Ishikawa (cell line): ENCODE measurements at regions not wholly inside any gene's neighbourhood (a gene's known extent, or its start where the extent isn't known, plus 50 kb on each side); places are given as distances from the start of the nearest gene placed in this dataset.

Experiments used
- CEBPB ChIP-seq: IDR thresholded peaks from 2 replicates; pipeline ENCODE4 v1.6.1; 2012
- CREB1 ChIP-seq: IDR thresholded peaks from 2 replicates; pipeline ENCODE4 v1.6.1; 2012; ENCODE audit warnings: low read depth
- EGR1 ChIP-seq: IDR thresholded peaks from 2 replicates; pipeline ENCODE4 v1.6.1; 2012
- EP300 ChIP-seq: IDR thresholded peaks from 2 replicates; pipeline ENCODE4 v1.6.1; 2012; ENCODE audit warnings: borderline replicate concordance
- FOXM1 ChIP-seq: IDR thresholded peaks from 2 replicates; pipeline ENCODE4 v1.6.1; 2012; ENCODE audit warnings: low read depth, borderline replicate concordance
- NFIC ChIP-seq: IDR thresholded peaks from 2 replicates; pipeline ENCODE4 v1.6.1; 2012
- RAD21 ChIP-seq: IDR thresholded peaks from 2 replicates; pipeline ENCODE4 v1.6.1; 2012; ENCODE audit warnings: low read depth
- TAF1 ChIP-seq: IDR thresholded peaks from 2 replicates; pipeline ENCODE4 v1.6.1; 2012; ENCODE audit warnings: low read depth, mild to moderate bottlenecking
- TCF12 ChIP-seq: IDR thresholded peaks from 2 replicates; pipeline ENCODE4 v1.6.1; 2012; ENCODE audit warnings: low read depth
- TEAD4 ChIP-seq: IDR thresholded peaks from 2 replicates; pipeline ENCODE4 v1.6.1; 2012
- YY1 ChIP-seq: IDR thresholded peaks from 2 replicates; pipeline ENCODE4 v1.6.1; 2012; ENCODE audit warnings: low read depth
- ZBTB7A ChIP-seq: IDR thresholded peaks from 2 replicates; pipeline ENCODE4 v1.6.1; 2012; ENCODE audit warnings: low read depth
- TF ChIP-seq, protein P1 (sequence below): IDR thresholded peaks from 2 replicates; pipeline ENCODE4 v1.6.1; 2012
- TF ChIP-seq, protein P2 (sequence below): IDR thresholded peaks from 2 replicates; pipeline ENCODE4 v1.6.1; 2012
- TF ChIP-seq, protein P3 (sequence below): IDR thresholded peaks from 2 replicates; pipeline ENCODE4 v1.6.1; 2012; ENCODE audit warnings: low read depth, mild to moderate bottlenecking

DNA sequence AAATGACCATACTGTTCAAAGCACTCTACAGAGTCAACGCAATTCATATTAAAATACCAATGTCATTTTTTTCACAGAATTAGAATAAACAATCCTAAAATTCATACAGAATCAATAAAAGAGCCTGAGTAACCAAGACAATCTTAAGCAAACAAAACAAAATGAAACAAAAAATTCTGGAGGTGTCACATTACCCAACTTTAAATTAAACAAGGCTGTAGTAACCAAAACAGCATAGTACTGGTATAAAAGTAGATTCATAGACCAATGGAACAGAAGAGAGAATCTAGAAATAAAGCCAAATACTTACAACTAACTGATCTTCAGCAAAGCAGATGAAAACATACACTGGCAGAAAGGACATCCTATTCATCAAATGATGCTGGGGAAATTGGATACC lies 346.9 kb upstream of the JAG1 start:
- no peak for TF ChIP-seq CREB1
- TF ChIP-seq YY1 = no peak
- no peak for TF ChIP-seq NFIC
- TF ChIP-seq CEBPB = no peak
- TF ChIP-seq RAD21 = no peak
- TF ChIP-seq, protein P1, sequence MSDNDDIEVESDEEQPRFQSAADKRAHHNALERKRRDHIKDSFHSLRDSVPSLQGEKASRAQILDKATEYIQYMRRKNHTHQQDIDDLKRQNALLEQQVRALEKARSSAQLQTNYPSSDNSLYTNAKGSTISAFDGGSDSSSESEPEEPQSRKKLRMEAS = no peak
- TF ChIP-seq, protein P2, sequence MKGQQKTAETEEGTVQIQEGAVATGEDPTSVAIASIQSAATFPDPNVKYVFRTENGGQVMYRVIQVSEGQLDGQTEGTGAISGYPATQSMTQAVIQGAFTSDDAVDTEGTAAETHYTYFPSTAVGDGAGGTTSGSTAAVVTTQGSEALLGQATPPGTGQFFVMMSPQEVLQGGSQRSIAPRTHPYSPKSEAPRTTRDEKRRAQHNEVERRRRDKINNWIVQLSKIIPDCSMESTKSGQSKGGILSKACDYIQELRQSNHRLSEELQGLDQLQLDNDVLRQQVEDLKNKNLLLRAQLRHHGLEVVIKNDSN = no peak
- TF ChIP-seq FOXM1 = no peak
- TF ChIP-seq TCF12 = no peak
- TF ChIP-seq, protein P3, sequence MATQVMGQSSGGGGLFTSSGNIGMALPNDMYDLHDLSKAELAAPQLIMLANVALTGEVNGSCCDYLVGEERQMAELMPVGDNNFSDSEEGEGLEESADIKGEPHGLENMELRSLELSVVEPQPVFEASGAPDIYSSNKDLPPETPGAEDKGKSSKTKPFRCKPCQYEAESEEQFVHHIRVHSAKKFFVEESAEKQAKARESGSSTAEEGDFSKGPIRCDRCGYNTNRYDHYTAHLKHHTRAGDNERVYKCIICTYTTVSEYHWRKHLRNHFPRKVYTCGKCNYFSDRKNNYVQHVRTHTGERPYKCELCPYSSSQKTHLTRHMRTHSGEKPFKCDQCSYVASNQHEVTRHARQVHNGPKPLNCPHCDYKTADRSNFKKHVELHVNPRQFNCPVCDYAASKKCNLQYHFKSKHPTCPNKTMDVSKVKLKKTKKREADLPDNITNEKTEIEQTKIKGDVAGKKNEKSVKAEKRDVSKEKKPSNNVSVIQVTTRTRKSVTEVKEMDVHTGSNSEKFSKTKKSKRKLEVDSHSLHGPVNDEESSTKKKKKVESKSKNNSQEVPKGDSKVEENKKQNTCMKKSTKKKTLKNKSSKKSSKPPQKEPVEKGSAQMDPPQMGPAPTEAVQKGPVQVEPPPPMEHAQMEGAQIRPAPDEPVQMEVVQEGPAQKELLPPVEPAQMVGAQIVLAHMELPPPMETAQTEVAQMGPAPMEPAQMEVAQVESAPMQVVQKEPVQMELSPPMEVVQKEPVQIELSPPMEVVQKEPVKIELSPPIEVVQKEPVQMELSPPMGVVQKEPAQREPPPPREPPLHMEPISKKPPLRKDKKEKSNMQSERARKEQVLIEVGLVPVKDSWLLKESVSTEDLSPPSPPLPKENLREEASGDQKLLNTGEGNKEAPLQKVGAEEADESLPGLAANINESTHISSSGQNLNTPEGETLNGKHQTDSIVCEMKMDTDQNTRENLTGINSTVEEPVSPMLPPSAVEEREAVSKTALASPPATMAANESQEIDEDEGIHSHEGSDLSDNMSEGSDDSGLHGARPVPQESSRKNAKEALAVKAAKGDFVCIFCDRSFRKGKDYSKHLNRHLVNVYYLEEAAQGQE = no peak
- no peak for TF ChIP-seq TAF1
- TF ChIP-seq TEAD4 = no peak
- no peak for TF ChIP-seq ZBTB7A
- no peak for TF ChIP-seq EP300
- no peak for TF ChIP-seq EGR1

DNA sequence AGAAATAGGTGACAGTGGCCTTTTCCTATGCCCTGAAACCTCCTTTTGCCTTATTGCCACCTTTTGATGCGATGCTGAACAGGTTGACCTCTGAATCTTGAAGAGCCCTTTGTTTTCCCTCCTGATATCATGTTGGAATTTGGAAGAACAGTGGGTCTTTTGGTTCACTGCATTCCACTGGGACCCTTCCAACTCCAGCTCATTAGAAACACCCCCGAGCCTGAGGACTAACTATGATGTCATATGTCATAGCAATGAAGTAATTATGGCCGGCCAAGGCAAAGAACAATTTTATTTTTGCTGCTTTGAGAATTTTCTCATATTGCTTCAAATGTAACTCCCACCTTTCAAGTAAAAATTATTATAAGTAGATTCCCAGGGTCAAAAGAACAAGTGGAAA lies 353.4 kb upstream of the JAG1 start:
- no peak for TF ChIP-seq CEBPB
- TF ChIP-seq NFIC = no peak
- no peak for TF ChIP-seq RAD21
- no peak for TF ChIP-seq CREB1
- TF ChIP-seq, protein P1 = no peak
- no peak for TF ChIP-seq TEAD4
- no peak for TF ChIP-seq FOXM1

DNA sequence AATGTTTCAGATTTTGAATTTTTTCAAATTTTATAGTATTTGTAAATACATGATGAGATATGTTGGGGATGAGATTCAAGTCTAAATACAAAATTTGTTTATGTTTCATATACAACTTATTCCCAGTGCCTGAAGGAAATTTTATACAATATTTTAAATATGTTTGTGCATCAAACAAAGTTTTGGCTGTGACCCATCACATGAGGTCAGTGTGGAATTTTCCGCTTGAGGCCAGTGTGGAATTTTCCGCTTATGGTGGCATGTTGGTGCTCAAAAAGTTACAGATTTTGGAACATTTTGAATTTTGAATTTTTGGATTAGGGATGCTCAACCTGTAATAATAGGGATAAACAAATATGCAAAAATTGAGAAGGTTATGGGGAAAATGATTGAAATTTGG lies 356.6 kb upstream of the JAG1 start:
- TF ChIP-seq CEBPB = no peak
- TF ChIP-seq TAF1 = no peak
- TF ChIP-seq, protein P1 = no peak
- no peak for TF ChIP-seq EP300
- TF ChIP-seq, protein P2 = no peak
- no peak for TF ChIP-seq CREB1
- TF ChIP-seq RAD21 = no peak
- no peak for TF ChIP-seq TEAD4
- TF ChIP-seq FOXM1 = no peak
- TF ChIP-seq ZBTB7A = no peak
- no peak for TF ChIP-seq EGR1

DNA sequence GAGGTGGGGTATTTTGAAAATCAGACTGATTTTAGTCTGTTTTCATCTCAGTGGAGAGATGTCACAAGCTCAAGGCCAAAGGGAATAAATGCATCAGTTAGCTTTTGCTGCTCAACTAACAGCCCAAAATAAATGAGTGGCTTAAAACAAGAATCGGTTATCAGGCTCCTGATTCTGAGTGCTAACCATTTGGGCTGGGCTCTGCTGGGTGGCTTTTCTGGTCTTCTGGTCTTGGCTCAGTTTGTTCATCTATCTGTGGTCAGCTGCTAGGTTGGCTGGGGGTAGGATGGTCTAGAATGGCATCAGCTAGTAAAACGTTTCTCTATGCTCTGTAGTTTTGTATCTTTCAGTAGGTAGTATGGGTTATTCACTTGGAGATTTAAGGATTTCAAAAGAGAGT lies 357.5 kb upstream of the JAG1 start:
- no peak for TF ChIP-seq EP300
- TF ChIP-seq TCF12 = no peak
- TF ChIP-seq CEBPB = no peak
- TF ChIP-seq, protein P3 = no peak
- no peak for TF ChIP-seq TEAD4
- TF ChIP-seq RAD21 = no peak
- TF ChIP-seq YY1 = no peak
- TF ChIP-seq TAF1 = no peak
- no peak for TF ChIP-seq EGR1

DNA sequence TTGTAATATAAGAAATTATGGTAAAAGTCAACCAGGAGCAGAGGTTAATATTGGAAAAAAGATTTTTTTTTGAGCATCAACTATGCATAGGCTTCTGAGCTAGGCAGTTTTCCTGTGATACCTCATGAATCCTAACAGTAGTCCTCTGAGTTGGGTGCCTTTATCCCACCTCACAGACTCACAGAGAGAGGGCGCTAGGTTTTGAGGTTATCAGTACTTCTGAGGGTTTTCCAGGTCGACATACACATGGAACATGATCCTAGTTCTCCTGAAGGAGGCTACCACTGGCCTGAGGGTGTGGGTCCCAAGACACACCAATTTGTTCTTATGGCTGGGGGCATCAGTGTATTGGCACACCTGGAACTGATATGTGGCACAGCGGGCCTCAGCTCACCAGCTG lies 358.8 kb upstream of the JAG1 start:
- TF ChIP-seq, protein P2 = no peak
- TF ChIP-seq YY1 = no peak
- no peak for TF ChIP-seq ZBTB7A
- TF ChIP-seq, protein P3 = no peak
- TF ChIP-seq FOXM1 = no peak
- TF ChIP-seq, protein P1 = no peak
- TF ChIP-seq CREB1 = no peak
- no peak for TF ChIP-seq EP300
- TF ChIP-seq CEBPB = no peak
- TF ChIP-seq TEAD4 = no peak
- no peak for TF ChIP-seq TCF12
- no peak for TF ChIP-seq EGR1
